ENCODE measurements at regions not wholly inside any gene's neighbourhood (a gene's known extent, or its start where the extent isn't known, plus 50 kb on each side); places are given as distances from the start of the nearest gene placed in this dataset.
"Not testable (repeated sequence)": the region's sequence is repeated elsewhere in the genome, so short reads cannot be mapped to it uniquely, and the experiment has no call there.

DNA sequence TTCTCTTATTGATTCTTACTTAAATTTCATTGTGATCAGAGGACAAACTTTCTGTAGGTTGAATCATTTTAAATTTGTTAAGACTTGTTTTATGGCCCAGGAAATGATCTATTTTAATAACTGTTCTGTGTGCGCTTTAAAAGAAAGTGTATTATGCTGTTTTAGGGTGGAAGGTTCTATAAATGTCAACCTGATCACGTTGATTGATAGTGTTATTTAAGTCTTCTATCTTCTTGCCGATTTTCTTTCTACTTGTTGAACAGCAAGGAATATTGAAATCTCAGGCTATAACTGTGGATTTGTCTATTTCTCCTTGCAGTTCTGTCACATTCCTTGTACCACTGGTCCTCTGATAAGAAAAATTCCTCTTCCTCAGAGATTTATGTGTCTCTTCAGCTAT lies 112.7 kb downstream of the TANC2 start:
- DNase-seq (ENCODE audit: low read depth): no peak

DNA sequence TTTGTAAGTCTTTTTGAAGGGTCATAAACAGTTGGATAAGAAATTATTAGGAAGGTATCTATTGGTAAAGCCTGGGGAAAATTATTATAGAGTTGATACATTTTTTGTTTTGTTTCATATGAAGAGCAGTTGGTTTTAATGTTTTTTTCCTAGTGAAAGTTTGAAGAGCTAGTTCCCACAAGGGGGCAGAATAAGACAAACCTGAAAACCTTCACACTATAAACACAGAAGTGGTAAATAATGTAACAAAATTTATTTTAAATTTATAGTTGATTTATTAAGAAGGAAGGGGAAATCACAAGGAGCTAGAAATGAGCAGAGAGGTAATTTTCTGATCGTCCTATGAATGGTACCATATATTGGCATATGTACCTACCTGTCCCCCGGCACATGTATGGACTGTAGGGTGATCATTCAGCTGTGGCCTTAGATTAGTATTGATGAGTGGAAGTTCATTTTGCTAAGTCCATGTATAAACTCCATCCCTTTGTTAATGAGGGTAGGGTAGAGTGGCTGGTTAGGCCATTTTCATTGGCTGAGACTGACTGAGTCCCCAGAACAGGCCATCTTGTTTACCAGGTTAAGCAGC lies 116.3 kb downstream of the TANC2 start:
- DNase-seq (ENCODE audit: low read depth): no peak

DNA sequence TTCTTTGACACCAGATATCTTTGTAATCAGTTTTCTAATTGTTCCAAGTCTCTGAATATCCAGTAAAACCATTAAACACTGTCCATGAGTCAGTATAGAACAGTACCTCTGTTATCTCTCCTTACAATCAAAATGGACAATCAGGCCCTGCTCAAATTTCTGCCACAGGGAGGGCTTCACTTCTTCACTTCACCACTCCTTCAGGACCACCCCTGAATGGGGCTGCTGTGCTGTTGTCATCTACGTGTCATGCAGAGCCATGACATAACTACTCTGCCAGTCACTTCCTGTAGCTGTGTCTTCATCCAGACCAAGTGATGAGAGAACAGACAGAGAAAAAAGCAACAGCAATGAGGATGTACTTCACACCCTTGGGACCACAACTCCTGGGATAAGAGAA lies 116.9 kb downstream of the TANC2 start:
- DNase-seq (ENCODE audit: low read depth): no peak

GRCh38 chr17:63086483-63087185 lies 120.6 kb downstream of the TANC2 start:
- no peak for DNase-seq (ENCODE audit: low read depth)

GRCh38 chr17:63090358-63091114 lies 124.5 kb downstream of the TANC2 start:
- not testable (repeated sequence) for DNase-seq (ENCODE audit: low read depth)

- DNase-seq (ENCODE audit: low read depth): not testable (repeated sequence)
Measured at GRCh38 chr17:63091909-63092308, 125.9 kb downstream of the TANC2 start.

- no peak for DNase-seq (ENCODE audit: low read depth)
Measured at GRCh38 chr17:63094631-63095030, 128.6 kb downstream of the TANC2 start.

DNA sequence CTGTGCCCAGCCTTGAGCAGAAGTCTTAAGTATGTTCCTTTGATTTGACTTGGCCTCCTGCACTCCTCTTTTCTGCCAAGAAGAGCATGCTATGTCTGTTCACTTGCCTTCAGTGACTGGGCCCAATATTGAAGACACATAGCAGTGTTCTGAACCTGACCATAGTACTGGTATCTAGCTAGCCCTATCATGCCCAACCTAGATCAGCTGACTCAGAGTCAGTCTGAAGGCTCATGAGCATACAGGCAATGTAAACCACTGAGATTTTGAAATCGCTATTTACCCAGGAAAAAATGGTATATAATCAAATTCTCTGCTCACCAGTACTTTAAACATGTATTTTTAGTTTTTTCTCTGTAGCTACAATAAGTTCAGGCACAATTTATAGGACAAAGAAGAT lies 129.4 kb downstream of the TANC2 start:
- DNase-seq (ENCODE audit: low read depth): no peak

DNA sequence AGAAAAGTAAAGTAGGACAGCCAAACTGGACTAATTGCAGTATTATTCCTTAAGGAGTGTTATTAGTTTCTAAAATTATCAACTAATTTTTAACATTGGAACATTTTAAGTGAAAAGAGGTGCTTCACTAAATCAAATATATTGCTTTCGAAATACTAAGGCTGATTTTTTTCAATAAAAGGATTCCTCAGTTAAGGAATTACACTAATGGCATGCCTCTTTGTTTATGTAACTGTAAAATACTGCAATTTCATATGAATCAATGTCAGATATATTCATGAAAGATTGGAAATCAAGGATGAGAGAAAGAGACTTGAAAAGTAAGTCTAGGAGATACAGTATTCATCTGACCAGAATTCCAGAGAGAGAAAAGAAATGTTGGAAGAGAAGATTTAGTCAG lies 129.8 kb downstream of the TANC2 start:
- no peak for DNase-seq (ENCODE audit: low read depth)

GRCh38 chr17:63096426-63096825 lies 130.4 kb downstream of the TANC2 start:
- no peak for DNase-seq (ENCODE audit: low read depth)

DNA sequence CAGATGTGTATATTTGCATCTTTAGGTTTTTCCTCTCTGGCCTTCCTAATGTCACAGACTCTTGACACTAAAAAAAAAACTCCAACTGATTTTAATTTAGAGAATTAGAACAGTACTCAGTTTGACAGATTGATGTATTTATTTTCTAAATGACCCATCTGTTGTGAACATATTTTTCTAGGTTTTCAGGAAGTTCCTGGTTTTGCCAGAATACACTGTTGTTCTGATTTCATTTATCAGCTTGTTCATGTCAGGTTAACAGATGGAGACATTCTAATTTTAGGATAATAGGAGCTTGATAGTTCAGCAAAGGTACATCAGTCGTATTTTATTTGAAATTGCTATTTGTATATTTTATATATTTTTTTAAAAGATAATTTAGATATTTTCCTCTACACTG lies 133.4 kb downstream of the TANC2 start:
- DNase-seq (ENCODE audit: low read depth): no peak

GRCh38 chr17:63102034-63102433 lies 136.0 kb downstream of the TANC2 start:
- no peak for DNase-seq (ENCODE audit: low read depth)

DNA sequence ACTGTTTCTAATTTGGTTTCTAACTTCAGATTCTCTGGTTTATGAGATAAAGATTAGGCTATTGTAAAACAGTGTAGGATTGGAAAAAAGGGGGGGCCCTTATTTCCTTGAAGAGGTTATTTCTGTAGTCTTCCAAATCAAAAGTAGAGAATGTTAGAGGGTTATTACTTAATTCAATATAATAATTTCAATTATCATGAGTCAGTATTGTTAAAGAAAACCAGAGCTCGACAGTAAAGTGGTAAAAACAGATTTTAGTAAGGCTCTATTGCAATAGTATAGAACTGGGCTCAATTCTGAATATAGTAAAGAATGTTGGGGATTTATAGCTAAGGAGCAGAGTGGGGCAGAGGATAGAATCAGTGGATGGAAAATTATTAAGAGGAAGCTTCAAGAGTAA lies 140.0 kb downstream of the TANC2 start:
- DNase-seq (ENCODE audit: low read depth): no peak

DNA sequence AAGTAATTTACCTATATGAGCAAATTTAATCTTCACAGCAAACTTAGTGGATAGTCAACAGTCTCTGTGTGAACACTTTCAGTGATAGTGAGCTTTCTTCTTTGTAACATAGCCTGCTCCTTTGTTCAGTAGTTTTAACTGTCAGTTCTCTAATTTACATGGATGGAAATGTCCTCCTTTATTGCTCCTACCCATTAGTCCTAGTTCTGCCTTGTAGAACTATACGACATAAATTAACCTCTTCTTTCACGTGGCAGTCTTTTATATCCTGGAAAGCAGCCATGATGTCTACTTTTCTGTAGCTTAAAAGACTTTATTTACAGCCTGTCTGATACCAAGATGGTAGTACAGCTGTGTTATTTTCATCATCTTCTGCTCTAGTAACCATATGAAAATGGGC lies 143.6 kb downstream of the TANC2 start:
- no peak for DNase-seq (ENCODE audit: low read depth)

GRCh38 chr17:63113167-63113566 lies 147.1 kb downstream of the TANC2 start:
- DNase-seq (ENCODE audit: low read depth): no peak

- DNase-seq (ENCODE audit: low read depth): no peak
Measured at GRCh38 chr17:63116228-63116627, 150.2 kb downstream of the TANC2 start.

DNA sequence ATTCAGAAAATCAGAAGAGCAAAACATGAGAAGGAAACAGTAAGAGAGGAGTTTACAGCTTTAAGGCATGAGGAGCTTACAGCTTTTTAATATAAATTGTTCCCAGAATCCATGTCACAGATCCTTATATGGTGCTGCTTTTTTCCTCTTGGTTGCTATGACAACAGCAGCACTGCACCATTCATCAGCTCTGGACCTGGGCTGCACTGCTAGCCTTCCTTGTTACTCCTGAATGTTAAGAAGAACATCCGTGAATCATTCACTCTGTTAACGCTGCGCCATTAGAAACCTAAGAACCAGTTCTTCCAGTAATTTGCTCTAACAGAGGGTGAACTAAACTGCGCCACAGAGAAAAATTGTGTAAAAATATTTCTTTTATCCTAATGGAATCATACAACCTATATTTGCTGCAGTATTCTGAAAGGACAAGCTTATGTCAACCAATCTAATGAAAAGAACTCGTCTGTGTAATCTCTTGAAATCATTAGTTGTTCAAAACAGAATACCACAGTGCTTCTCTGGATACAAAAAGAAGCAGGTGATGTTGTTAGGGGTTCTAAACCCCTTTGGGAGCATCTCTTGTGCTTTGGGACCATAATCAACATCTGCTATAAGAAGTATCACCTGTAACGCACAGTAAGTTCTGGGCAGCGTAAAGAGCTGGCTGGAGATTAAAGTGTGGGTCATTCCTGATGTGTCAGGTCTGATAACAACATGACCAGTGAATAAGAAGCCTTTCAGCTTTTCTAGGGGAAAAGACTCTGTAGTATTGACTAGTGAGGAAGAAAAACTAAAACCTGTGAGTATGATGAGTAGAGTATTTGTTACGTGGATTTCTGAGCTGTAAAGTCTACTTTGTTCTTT lies 151.2 kb downstream of the TANC2 start:
- no peak for DNase-seq (ENCODE audit: low read depth)

DNA sequence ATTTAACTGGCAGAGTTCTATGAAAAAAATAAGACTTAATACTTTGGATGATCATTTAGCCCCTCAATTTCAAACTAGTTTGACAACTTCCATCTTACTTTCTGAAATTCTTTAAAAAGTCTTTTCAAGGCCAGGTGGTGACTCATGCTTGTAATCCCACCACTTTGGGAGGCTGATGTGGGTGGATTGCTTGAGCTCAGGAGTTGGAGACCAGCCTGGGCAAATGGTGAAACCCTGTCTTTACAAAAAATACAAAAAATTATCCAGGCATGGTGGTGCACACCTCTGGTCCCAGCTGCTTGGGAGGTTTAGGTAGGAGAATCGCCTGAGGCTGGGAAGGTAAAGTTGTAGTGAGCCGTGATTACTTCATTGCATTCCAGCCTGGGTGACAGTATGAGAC lies 154.4 kb downstream of the TANC2 start:
- DNase-seq (ENCODE audit: low read depth): no peak

GRCh38 chr17:63124536-63124935 lies 158.5 kb downstream of the TANC2 start:
- DNase-seq (ENCODE audit: low read depth): no peak

GRCh38 chr17:63124958-63125357 lies 158.9 kb downstream of the TANC2 start:
- no peak for DNase-seq (ENCODE audit: low read depth)

- no peak for DNase-seq (ENCODE audit: low read depth)
Measured at GRCh38 chr17:63125987-63126386, 160.0 kb downstream of the TANC2 start.

- no peak for DNase-seq (ENCODE audit: low read depth)
Measured at GRCh38 chr17:63126607-63127006, 160.6 kb downstream of the TANC2 start.
